Right lobe of liver (tissue), 6 donors: ENCODE measurements at regions not wholly inside any gene's neighbourhood (a gene's known extent, or its start where the extent isn't known, plus 50 kb on each side); places are given as distances from the start of the nearest gene placed in this dataset.
"Not testable (repeated sequence)": the region's sequence is repeated elsewhere in the genome, so short reads cannot be mapped to it uniquely, and the experiment has no call there.

Experiments used
- ATAC-seq, 4 donors: fragments of 200-7000 bp; cut with Tn5 transposase; one replicate each; pipeline ENCODE4 v1.9.1; 2020; ENCODE audit warnings: mild to moderate bottlenecking in 4 of 4, moderate library complexity in 4 of 4
- DNase-seq, 3 donors: peaks; one replicate each; pipeline ENCODE4 v3.0.0-alpha.2; 2020
- H3K27ac ChIP-seq, 3 donors: fragments of 200-600 bp; one replicate each; pipeline ENCODE4 v1.8.0; 2022
- H3K27me3 ChIP-seq, 2 donors: fragments of 200-600 bp; one replicate each; pipeline ENCODE4 v1.8.0; 2022
- H3K36me3 ChIP-seq, 4 donors: fragments of 200-600 bp; sonication (generic) in 1 of 4; one replicate each; pipeline versions ENCODE4 v1.5.1 to v1.8.0; 2017 to 2022; ENCODE audit warnings: control low read depth in 1 of 4
- H3K4me1 ChIP-seq, 4 donors: fragments of 200-600 bp; sonication (generic) in 1 of 4; one replicate each; pipeline versions ENCODE4 v1.5.1 to v1.8.0; 2017 to 2022; ENCODE audit warnings: control low read depth in 1 of 4
- H3K4me3 ChIP-seq, 3 donors: fragments of 200-600 bp; one replicate each; pipeline ENCODE4 v1.8.0; 2022
- H3K9me3 ChIP-seq, 4 donors: fragments of 200-600 bp; sonication (generic) in 1 of 4; one replicate each; pipeline versions ENCODE4 v1.5.1 to v1.8.0; 2017 to 2022; ENCODE audit warnings: control low read depth in 1 of 4
- POLR2A ChIP-seq: fragments of 450-650 bp; IDR thresholded peaks from one replicate; pipeline ENCODE4 v1.6.1; 2017; ENCODE audit warnings: antibody characterized with exemption, mild to moderate bottlenecking
- WGBS: methylation state at CpG from one replicate; pipeline ENCODE4 v1.1.6; 2018; ENCODE audit warnings: low coverage, low lambda C conversion rate; ENCODE audit not compliant: insufficient coverage; ENCODE audit errors: missing lambda C conversion rate; 5-methylcytosine and 5-hydroxymethylcytosine counted together
- intact Hi-C, 2 donors: fragments of 100-400 bp; cut with DNase I; formaldehyde crosslinking; loops; one replicate each; pipeline versions ENCODE4 v1.11.2 to v1.14.1; 2022
- TF ChIP-seq, protein P1 (sequence below), 4 donors: fragments of 200-600 bp in 3 of 4; fragments of 450-650 bp in 1 of 4; IDR thresholded peaks; one replicate each; pipeline versions ENCODE4 v1.5.1 to v1.8.0; 2016 to 2022; ENCODE audit warnings: antibody characterized with exemption in 4 of 4, mild to moderate bottlenecking in 2 of 4
- donor health status: DM: no; HTN: yes; CAD: no.
- donor health status: DM: no; HTN: no; CAD: no.
- donor health status: DM: no; HTN: no; CAD: no.
- donor health status: DM: no; HTN: yes; CAD: no.
- donor health status: DM: no; HTN: yes; CAD: no.

DNA sequence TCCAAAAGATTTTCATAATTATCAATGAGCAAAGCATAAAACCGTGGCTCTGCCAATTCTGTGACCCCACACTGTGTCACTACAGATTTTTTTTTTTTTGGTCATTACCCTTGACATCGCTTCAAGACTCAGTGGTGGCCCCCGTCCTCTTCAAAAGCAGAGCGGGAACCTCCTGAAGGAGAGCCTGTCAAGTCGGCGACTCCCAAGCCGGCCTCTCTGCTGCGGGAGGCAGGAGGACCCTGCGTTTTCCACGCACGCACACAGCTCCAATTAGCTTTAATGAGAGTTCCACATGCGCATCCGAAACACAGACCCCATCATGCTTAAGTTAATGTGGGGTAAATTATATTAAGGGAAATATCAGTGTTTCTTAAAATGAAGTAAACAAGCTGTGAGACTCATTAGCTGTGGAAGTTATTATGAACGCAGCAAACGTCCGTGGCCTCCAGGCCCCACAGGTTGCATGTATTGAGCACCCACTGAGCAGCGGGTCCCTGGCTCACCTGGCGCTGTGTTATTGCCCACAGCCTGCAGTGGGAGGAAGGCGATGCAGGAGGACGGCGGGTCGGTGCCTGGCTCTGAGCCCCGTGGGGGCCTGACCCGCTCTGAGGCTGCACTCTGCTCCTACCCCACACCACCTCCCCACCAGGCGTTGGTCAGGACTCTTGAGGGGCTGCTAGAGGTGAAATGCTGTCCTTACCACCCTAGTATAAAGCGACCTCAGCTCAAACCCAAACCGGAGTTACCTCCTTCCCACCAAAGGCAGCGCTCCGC lies 181.0 kb upstream of the SALL3 start:
- DNase-seq (no peak), ATAC-seq (no peak)
- no peaks in the 10 kb centered on the region for H3K27me3 ChIP-seq
- H3K4me1 ChIP-seq = no peaks in the 10 kb centered on the region
- H3K36me3 ChIP-seq = no peaks in the 10 kb centered on the region
- TF ChIP-seq POLR2A = no peak
- TF ChIP-seq, protein P1, sequence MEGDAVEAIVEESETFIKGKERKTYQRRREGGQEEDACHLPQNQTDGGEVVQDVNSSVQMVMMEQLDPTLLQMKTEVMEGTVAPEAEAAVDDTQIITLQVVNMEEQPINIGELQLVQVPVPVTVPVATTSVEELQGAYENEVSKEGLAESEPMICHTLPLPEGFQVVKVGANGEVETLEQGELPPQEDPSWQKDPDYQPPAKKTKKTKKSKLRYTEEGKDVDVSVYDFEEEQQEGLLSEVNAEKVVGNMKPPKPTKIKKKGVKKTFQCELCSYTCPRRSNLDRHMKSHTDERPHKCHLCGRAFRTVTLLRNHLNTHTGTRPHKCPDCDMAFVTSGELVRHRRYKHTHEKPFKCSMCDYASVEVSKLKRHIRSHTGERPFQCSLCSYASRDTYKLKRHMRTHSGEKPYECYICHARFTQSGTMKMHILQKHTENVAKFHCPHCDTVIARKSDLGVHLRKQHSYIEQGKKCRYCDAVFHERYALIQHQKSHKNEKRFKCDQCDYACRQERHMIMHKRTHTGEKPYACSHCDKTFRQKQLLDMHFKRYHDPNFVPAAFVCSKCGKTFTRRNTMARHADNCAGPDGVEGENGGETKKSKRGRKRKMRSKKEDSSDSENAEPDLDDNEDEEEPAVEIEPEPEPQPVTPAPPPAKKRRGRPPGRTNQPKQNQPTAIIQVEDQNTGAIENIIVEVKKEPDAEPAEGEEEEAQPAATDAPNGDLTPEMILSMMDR (IDR thresholded peaks at IDR 0.05) = no peak
- no peak overlapping the region for H3K4me3 ChIP-seq
- 59% methylated on average over 12 of the region's 29 CpGs for WGBS
- intact Hi-C loops = no loop called here
- no peaks in the 10 kb centered on the region for H3K9me3 ChIP-seq
- no peak overlapping the region for H3K27ac ChIP-seq

DNA sequence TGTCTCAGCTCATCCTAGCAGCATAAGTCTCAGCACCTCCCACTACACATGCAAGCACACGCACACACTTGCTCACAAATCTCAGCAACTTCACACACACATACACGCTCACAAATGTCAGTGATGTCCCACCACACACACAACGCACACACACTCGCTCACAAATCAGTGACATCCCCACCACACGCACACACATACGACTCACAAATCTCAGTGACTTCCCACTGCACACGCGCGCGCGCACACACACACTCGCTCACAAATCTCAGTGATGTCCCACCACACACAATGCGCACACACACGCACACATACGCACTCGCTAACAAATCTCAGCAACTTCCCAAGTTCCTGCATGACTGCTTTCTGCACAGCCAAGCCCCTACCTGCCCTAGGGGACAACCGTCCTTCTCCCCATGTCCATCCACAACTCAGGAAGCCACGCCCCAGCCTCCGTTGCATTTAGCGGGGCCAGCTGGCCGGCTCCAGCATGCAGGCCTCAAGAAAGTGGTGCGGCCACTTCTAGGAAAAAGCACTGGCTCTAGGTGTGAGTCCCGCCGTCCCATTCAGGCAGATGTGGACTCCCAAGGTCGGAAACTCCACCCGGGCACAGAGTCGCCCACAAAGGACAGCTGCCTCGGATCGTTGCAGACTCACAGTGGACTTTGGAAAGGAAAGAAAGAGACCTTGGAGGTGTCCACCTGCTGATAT lies 180.1 kb upstream of the SALL3 start:
- Histone ChIP-seq H3K4me1 (no peaks in the 10 kb centered on the region), H3K36me3 (no peaks in the 10 kb centered on the region), H3K27ac (no peak overlapping the region), H3K4me3 (no peak overlapping the region), H3K27me3 (no peaks in the 10 kb centered on the region), H3K9me3 (no peaks in the 10 kb centered on the region)
- TF ChIP-seq POLR2A = no peak
- ATAC-seq = no peak
- intact Hi-C loops = no loop called here
- WGBS = 72% methylated on average over 20 of the region's 29 CpGs
- no peak for DNase-seq

DNA sequence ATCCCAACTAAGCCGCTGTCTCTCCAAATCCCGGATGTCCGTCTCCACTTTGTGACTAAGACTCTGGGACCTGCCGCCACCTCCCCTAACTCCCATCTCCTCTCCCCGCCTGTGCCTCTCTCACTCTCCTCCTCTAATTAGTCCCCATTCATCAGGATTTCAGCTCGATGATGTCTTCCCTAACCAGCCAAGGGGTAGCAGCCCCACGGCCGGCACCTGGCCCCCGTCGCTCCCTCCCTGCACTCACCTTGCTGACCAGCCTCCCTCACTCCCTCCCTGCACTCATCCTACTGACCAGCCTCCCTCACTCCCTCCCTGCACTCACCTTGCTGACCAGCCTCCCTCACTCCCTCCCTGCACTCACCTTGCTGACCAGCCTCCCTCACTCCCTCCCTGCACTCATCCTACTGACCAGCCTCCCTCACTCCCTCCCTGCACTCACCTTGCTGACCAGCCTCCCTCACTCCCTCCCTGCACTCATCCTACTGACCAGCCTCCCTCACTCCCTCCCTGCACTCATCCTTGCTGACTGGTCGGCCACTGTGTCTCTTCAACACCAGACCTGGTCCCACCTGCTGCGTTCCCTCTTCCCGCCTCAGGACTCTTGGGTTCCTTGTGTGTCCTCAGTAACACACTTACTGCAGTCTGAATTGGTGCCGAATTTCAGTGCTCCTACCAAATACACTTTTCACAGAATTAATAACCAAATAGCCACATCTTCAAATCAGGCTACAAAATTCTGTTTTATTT lies 179.3 kb upstream of the SALL3 start:
- WGBS = 54% methylated on average over 10 of the region's 14 CpGs
- H3K4me3 ChIP-seq, H3K27me3 ChIP-seq, ATAC-seq, H3K36me3 ChIP-seq, H3K4me1 ChIP-seq, intact Hi-C loops, H3K27ac ChIP-seq, H3K9me3 ChIP-seq, DNase-seq: not testable (repeated sequence)

DNA sequence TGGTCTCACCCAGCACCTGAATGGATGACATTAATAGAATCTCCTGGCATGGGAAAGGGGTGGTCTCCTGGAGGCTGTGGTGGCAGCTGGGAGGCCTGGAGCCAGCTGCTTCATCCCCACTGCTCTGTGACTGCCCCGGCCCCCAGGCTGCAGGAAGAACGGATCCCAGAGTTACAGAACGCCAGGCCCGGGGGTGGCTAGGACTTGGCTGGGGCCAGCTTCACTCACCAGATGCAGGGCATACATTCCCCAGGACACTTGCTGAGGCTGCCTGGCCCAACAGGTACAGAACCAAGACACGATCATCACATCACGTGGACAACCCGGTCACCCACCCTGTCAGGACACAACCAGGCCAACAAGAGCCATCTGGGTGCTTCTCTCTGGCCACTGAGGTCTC lies 178.6 kb upstream of the SALL3 start:
- DNase-seq = no peak

DNA sequence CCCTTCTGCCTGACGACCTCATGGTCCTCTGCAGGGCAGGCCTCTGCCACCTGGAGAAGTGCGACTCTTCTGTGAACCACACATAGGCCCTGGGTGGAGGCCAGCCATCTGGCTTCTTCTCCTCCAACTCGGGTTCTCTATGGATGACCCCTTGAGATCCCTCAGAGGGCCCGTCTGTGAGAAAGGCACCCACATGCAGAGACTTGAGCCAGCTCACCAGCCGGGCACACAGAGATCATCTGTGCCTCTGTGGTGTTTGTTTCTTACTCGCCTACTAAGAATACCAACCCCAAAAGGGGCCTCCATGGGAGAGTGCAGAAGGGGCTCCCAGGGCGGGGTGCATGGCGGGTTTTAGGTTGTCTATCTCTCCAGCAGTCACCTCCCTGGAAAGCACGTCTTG lies 176.5 kb upstream of the SALL3 start:
- H3K4me3 ChIP-seq = no peak overlapping the region
- no peaks in the 10 kb centered on the region for H3K27me3 ChIP-seq
- TF ChIP-seq, protein P1 (IDR thresholded peaks at IDR 0.05) = no peak
- ATAC-seq = no peak
- intact Hi-C loops = no loop called here
- 61% methylated on average over 2 of the region's 9 CpGs for WGBS
- no peaks in the 10 kb centered on the region for H3K36me3 ChIP-seq
- no peaks in the 10 kb centered on the region for H3K9me3 ChIP-seq
- no peaks in the 10 kb centered on the region for H3K4me1 ChIP-seq
- no peak for DNase-seq
- H3K27ac ChIP-seq = no peak overlapping the region

More for the DNA sequence above, 178.6 kb upstream of the SALL3 start:
- intact Hi-C loops = no loop called here
- TF ChIP-seq POLR2A = no peak
- TF ChIP-seq, protein P1 (IDR thresholded peaks at IDR 0.05) = no peak
- H3K4me1 ChIP-seq = no peaks in the 10 kb centered on the region
- no peaks in the 10 kb centered on the region for H3K9me3 ChIP-seq
- WGBS = 70% methylated on average over 4 of the region's 7 CpGs
- H3K27ac ChIP-seq = no peak overlapping the region
- H3K27me3 ChIP-seq = no peaks in the 10 kb centered on the region
- H3K36me3 ChIP-seq = no peaks in the 10 kb centered on the region
- no peak for ATAC-seq
- H3K4me3 ChIP-seq = no peak overlapping the region
